ENCODE measurements at regions not wholly inside any gene's neighbourhood (a gene's known extent, or its start where the extent isn't known, plus 50 kb on each side); places are given as distances from the start of the nearest gene placed in this dataset.

GRCh38 chr2:128796321-128796720 is 477.7 kb upstream of the HS6ST1 start:
- Histone ChIP-seq H3K4me3 (ENCODE audit: insufficient read depth, low read length, poor library complexity, severe bottlenecking) (no peak overlapping the region), H3K9me3 (ENCODE audit: insufficient read depth, low read length) (no peaks in the 10 kb centered on the region), H2AFZ (ENCODE audit: low read depth, low read length, severe bottlenecking) (no peak overlapping the region), H3K9me2 (replicated peaks; ENCODE audit: insufficient read depth, low read length) (no peaks in the 10 kb centered on the region), H4K20me1 (ENCODE audit: low read depth, low read length) (no peaks in the 10 kb centered on the region), H3K36me3 (ENCODE audit: low read length) (no peaks in the 10 kb centered on the region), H3K9ac (ENCODE audit: low read length) (no peak overlapping the region), H3K27me3 (ENCODE audit: low read length) (no peaks in the 10 kb centered on the region), H3K4me2 (ENCODE audit: low read depth, low read length, poor library complexity, severe bottlenecking) (no peak overlapping the region), H3K27ac (ENCODE audit: low read depth, low read length) (no peak overlapping the region), H3K79me2 (ENCODE audit: insufficient read depth, low read length) (no peaks in the 10 kb centered on the region), H3F3A (ENCODE audit: insufficient read depth) (no peaks in the 10 kb centered on the region)
- TF ChIP-seq EZH2phosphoT487 (conservative IDR thresholded peaks at IDR 0.05; ENCODE audit: low read length) = no peak
- no peak for TF ChIP-seq CTCF (IDR thresholded peaks at IDR 0.05; ENCODE audit: insufficient read depth, low read length, poor library complexity, severe bottlenecking)

- Histone ChIP-seq H3K27me3 (ENCODE audit: low read length) (no peaks in the 10 kb centered on the region), H3K27ac (ENCODE audit: low read depth, low read length) (no peak overlapping the region), H3K4me3 (ENCODE audit: insufficient read depth, low read length, poor library complexity, severe bottlenecking) (no peak overlapping the region), H3K79me2 (ENCODE audit: insufficient read depth, low read length) (no peaks in the 10 kb centered on the region), H3K9ac (ENCODE audit: low read length) (no peak overlapping the region), H3K4me2 (ENCODE audit: low read depth, low read length, poor library complexity, severe bottlenecking) (no peak overlapping the region), H3K9me3 (ENCODE audit: insufficient read depth, low read length) (no peaks in the 10 kb centered on the region), H2AFZ (ENCODE audit: low read depth, low read length, severe bottlenecking) (no peak overlapping the region), H3F3A (ENCODE audit: insufficient read depth) (no peaks in the 10 kb centered on the region), H4K20me1 (ENCODE audit: low read depth, low read length) (no peaks in the 10 kb centered on the region), H3K9me2 (replicated peaks; ENCODE audit: insufficient read depth, low read length) (no peaks in the 10 kb centered on the region), H3K36me3 (ENCODE audit: low read length) (no peaks in the 10 kb centered on the region)
- TF ChIP-seq CTCF (IDR thresholded peaks at IDR 0.05; ENCODE audit: insufficient read depth, low read length, poor library complexity, severe bottlenecking) (no peak), EZH2phosphoT487 (conservative IDR thresholded peaks at IDR 0.05; ENCODE audit: low read length) (no peak)
Observed at GRCh38 chr2:128797092-128797491, 478.4 kb upstream of the HS6ST1 start.

- Histone ChIP-seq H3F3A (ENCODE audit: insufficient read depth) (no peaks in the 10 kb centered on the region), H3K4me2 (ENCODE audit: low read depth, low read length, poor library complexity, severe bottlenecking) (no peak overlapping the region), H3K9me3 (ENCODE audit: insufficient read depth, low read length) (no peaks in the 10 kb centered on the region)
Observed at GRCh38 chr2:128797533-128797932, 478.9 kb upstream of the HS6ST1 start.

More at GRCh38 chr2:128797533-128797932, 478.9 kb upstream of the HS6ST1 start:
- Histone ChIP-seq H2AFZ (ENCODE audit: low read depth, low read length, severe bottlenecking) (no peak overlapping the region), H3K4me3 (ENCODE audit: insufficient read depth, low read length, poor library complexity, severe bottlenecking) (no peak overlapping the region), H3K27me3 (ENCODE audit: low read length) (no peaks in the 10 kb centered on the region), H3K27ac (ENCODE audit: low read depth, low read length) (no peak overlapping the region), H3K9ac (ENCODE audit: low read length) (no peak overlapping the region), H4K20me1 (ENCODE audit: low read depth, low read length) (no peaks in the 10 kb centered on the region), H3K79me2 (ENCODE audit: insufficient read depth, low read length) (no peaks in the 10 kb centered on the region), H3K36me3 (ENCODE audit: low read length) (no peaks in the 10 kb centered on the region), H3K9me2 (replicated peaks; ENCODE audit: insufficient read depth, low read length) (no peaks in the 10 kb centered on the region)
- TF ChIP-seq CTCF (IDR thresholded peaks at IDR 0.05; ENCODE audit: insufficient read depth, low read length, poor library complexity, severe bottlenecking) (no peak), EZH2phosphoT487 (conservative IDR thresholded peaks at IDR 0.05; ENCODE audit: low read length) (no peak)
